GM19463 (cell line): ENCODE measurements at regions not wholly inside any gene's neighbourhood (a gene's known extent, or its start where the extent isn't known, plus 50 kb on each side); places are given as distances from the start of the nearest gene placed in this dataset.

ENCODE experiments used
- ATAC-seq: cut with Tn5 transposase; IDR thresholded peaks from one replicate; pipeline ENCODE4 v1.9.1; 2021; ENCODE audit warnings: mild to moderate bottlenecking, moderate library complexity; ENCODE audit not compliant: unreplicated experiment

- no peak for ATAC-seq
These were observed 82.4 kb upstream of the ADRA1B start for GRCh38 chr5:159833846-159834245.

DNA sequence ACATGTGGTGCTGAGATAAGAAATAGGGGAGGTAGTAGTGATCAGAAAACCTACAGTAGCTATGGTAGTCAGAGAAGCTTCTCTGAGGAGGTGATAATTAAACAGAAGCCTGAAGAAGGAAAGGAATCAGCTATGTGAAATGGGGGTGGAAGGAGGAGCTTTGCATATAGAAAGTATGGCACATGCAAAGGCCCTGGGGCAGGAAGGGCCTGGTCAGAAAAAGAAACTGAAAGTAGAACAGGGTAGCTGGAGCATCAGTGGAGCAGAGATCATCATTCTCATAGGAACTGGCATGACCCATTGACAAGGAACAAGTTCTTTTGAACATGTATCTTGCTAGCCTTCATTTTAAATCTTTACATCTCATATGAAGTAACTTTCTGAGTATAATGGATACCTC is 80.7 kb upstream of the ADRA1B start:
- no peak for ATAC-seq

- no peak for ATAC-seq
These were observed 79.6 kb upstream of the ADRA1B start for GRCh38 chr5:159836691-159837090.

DNA sequence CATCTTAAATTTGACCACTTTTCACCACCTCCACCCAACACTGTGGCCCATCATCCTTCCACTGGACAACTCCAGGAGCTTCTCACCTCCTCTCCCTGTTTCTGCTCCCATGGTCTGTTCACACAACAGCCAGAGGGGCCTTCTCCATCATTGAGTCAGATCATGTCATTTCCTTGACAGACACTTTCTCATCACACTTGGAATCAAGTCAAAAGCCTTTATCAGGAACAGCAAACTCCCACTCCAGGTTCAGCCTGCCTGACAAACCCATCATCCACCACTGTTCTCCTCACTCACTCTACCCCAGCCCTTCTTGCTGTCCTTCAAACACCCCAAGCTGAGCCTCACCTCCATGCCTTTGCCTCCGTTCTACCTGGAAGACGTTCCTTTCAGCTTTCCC is 78.4 kb upstream of the ADRA1B start:
- ATAC-seq: no peak

DNA sequence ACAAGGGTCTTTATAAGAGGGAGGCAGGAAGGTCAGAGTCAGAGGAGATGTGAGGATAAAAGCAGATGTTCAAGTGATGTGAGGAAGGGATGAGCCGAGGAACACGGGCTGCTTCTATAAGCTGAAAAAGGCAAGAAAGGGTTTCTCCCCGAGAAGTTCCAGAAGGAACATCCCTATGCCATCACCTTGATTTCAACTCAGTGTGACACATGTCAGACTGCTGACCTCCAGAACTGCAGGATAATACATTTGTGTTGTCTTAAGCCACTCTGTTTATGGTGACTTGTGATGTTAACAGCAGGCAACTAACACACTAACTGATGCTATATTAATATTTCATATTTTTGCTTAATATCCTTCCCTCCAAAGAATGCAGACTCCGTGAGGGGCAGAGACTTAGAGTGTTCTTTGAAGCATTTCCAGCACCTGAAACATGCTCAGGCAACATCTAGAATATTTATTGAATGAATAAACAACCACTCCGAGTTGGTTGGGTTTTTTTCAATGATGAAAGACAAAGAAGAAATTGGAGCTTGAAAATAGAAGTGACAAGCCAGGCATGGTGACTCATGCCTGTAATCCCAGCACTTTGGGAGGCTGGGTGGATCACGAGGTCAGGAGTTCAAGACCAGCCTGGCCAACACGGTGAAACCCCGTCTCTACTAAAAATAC is 77.6 kb upstream of the ADRA1B start:
- no peak for ATAC-seq

GRCh38 chr5:159844267-159845121 is 71.8 kb upstream of the ADRA1B start:
- no peak for ATAC-seq

GRCh38 chr5:159849437-159850083 is 66.7 kb upstream of the ADRA1B start:
- ATAC-seq: no peak

DNA sequence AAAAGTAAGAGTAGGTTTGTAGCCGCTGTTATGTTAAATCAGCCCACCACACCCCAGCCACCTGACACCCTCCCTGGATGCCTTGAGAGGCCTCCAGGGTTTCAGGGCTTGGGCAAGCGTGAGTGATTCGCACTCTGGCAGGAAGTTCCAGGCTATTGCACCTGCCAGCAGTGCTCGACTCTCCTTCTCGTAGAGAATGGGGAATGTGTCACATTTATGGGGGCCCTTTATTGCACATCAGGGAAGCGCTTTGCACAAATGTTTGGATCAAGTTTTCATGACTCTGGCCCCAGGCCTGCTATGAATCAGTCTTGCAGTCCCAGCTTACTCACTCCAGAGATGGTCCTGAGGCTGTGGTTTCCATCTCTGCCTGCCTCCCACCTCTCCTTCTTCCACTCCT is 66.1 kb upstream of the ADRA1B start:
- ATAC-seq: no peak

DNA sequence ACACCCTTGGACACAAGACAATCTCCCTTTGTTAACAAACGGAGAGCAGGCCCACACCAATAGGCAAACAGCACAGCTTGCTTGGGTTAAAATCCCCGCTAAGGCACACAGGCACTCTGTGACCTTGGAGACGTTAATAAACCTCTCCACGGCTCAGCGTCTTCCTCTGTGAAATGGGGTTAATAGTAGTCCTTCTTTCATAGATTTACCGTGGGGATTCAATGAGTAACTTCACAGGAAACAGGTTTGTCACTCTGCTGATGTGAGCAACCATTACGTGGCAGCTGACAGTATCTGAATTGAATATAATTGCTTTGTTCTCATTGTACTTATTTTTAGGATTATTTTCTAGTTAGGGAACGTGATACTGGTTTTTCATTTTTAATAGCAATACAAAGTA is 65.2 kb upstream of the ADRA1B start:
- ATAC-seq: no peak

DNA sequence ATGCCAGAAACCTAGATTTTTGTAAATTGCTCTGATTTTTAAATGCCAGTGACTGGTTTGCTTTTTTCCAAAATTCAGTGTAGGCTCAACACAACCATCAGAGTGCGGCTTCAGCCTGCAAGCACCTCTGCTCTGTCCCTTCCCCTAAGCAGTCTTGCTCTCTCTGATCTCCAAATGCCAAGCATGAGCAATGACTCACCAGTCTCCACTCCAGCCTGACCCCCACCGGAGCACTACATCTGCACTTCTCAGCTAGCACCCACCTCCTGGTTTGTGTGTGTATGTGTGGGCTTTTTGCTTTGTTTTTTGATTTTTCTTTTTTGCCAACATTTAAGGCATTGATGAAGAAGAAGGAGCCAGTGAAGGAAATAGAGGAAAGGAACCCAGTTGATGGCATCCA is 61.4 kb upstream of the ADRA1B start:
- no peak for ATAC-seq

- no peak for ATAC-seq
These were observed 60.6 kb upstream of the ADRA1B start for GRCh38 chr5:159855476-159856191.

- ATAC-seq: no peak
These were observed 57.4 kb upstream of the ADRA1B start for GRCh38 chr5:159858871-159859270.

GRCh38 chr5:159861086-159861485 is 55.2 kb upstream of the ADRA1B start:
- ATAC-seq: no peak

GRCh38 chr5:159864885-159865691 is 51.2 kb upstream of the ADRA1B start:
- peak; percentile 89 for ATAC-seq

DNA sequence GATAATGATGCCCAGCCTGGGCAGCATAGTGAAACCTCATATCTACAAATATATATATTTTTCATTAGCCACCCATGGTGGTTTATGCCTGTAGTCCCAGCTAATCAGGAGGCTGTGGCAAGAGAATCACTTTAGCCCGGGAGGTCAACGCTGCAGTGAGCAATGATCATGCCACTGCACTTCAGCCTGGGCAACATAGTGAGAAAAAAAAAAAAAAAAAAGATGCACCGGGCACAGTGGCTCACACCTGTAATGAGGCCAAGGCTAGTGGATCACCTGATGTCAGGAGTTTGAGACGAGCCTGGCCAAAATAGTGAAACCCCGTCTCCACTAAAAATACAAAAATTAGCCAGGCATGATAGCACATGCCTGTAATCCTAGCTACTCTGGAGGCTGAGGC is 50.2 kb upstream of the ADRA1B start:
- ATAC-seq: no peak
